Panc1 (cell line): ENCODE measurements at regions not wholly inside any gene's neighbourhood (a gene's known extent, or its start where the extent isn't known, plus 50 kb on each side); places are given as distances from the start of the nearest gene placed in this dataset.

Experiments used
- ATAC-seq: fragments of 200-7000 bp; cut with Tn5 transposase; 2 replicates; pipeline ENCODE4 v1.9.1; 2020; ENCODE audit warnings: mild to moderate bottlenecking, moderate library complexity
- BruUV-seq: library from RNA; stranded (reverse); fragments of 400-500 nt; replicated peaks from 2 replicates; lab custom pipeline; 2021; lab: Mats Ljungman, UMichigan
- CTCF ChIA-PET: fragments of 300-600 bp; sonication (Branson Sonifier 250); formaldehyde crosslinking; loops from one replicate; lab custom pipeline; 2022; ENCODE audit warnings: antibody characterized with exemption; lab: Charles Lee
- POLR2A ChIA-PET: fragments of 300-600 bp; sonication (Branson Sonifier 250); formaldehyde crosslinking; loops from one replicate; lab custom pipeline; 2022; ENCODE audit warnings: antibody characterized with exemption; lab: Charles Lee
- DNase-seq: peaks from one replicate; pipeline ENCODE4 v3.0.0-alpha.2; 2010; ENCODE audit warnings: low read depth, low spot score
- H3K27ac ChIP-seq: 2 replicates; pipeline ENCODE4 v1.5.1; 2011; ENCODE audit warnings: mild to moderate bottlenecking, low read length, inconsistent platforms
- H3K27me3 ChIP-seq: fragments of 200-500 bp; sonication (Bioruptor generic); 2 replicates; pipeline ENCODE4 v1.6.0; 2014; ENCODE audit warnings: low read length, inconsistent platforms; ENCODE audit not compliant: control insufficient read depth, insufficient read depth
- H3K36me3 ChIP-seq: fragments of 200-500 bp; sonication (Bioruptor generic); 2 replicates; pipeline ENCODE4 v1.5.1; 2014; ENCODE audit warnings: inconsistent platforms, mild to moderate bottlenecking, low read length, moderate library complexity; ENCODE audit not compliant: control insufficient read depth, insufficient read depth
- H3K4me1 ChIP-seq: 2 replicates; pipeline ENCODE4 v1.5.1; 2011; ENCODE audit warnings: inconsistent platforms, mild to moderate bottlenecking, low read length, moderate library complexity; ENCODE audit not compliant: control insufficient read depth, insufficient read depth
- H3K4me3 ChIP-seq, 2 experiments: 2 replicates each; pipeline ENCODE4 v1.5.1; 2011 to 2012; ENCODE audit warnings: low read depth in 2 of 2, low read length in 2 of 2, mild to moderate bottlenecking in 2 of 2, inconsistent platforms in 1 of 2, moderate library complexity in 1 of 2
- H3K9me3 ChIP-seq: fragments of 200-500 bp; sonication (Bioruptor generic); 2 replicates; pipeline ENCODE4 v1.5.1; 2014; ENCODE audit warnings: low read depth, mild to moderate bottlenecking, inconsistent platforms, low read length, moderate library complexity; ENCODE audit not compliant: control insufficient read depth, insufficient read depth
- CTCF ChIP-seq: fragments of 450-650 bp; IDR thresholded peaks from 2 replicates; pipeline ENCODE4 v1.5.1; 2017; ENCODE audit warnings: mild to moderate bottlenecking
- POLR2AphosphoS5 ChIP-seq: IDR thresholded peaks from 2 replicates; pipeline ENCODE4 v1.6.1; 2012; ENCODE audit warnings: mild to moderate bottlenecking, low read depth, low read length, moderate library complexity
- REST ChIP-seq, 2 experiments: IDR thresholded peaks; 2 replicates each; pipeline ENCODE4 v1.6.1; 2011 to 2012; ENCODE audit warnings: low read depth in 2 of 2, control low read depth in 1 of 2, low read length in 1 of 2, mild to moderate bottlenecking in 1 of 2, moderate library complexity in 1 of 2; ENCODE audit not compliant: insufficient read depth in 1 of 2
- SIN3A ChIP-seq: IDR thresholded peaks from 2 replicates; pipeline ENCODE4 v1.6.1; 2012; ENCODE audit warnings: low read depth, mild to moderate bottlenecking, low read length, moderate library complexity, borderline replicate concordance; ENCODE audit not compliant: insufficient read depth
- TCF7L2 ChIP-seq: IDR thresholded peaks from 2 replicates; pipeline ENCODE4 v1.6.1; 2011; ENCODE audit warnings: mild to moderate bottlenecking, low read depth, low read length, inconsistent platforms
- in situ Hi-C: cut with HindIII; loops from 2 replicates; pipeline ENCODE4 v1.10.0; 2016; ENCODE audit warnings: low sequenced_read_pairs, low pct_unique_long_range_greater_than_20kb
- intact Hi-C: fragments of 100-400 bp; cut with micrococcal nuclease; formaldehyde crosslinking; loops from one replicate; pipeline ENCODE4 v1.10.0; 2022; ENCODE audit not compliant: unreplicated experiment

- H3K36me3 ChIP-seq: no peaks in the 10 kb centered on the region
- peak overlapping the region; percentile 71 to 76 for H3K4me3 ChIP-seq
- in situ Hi-C loops: no loop called here
- no peaks in the 10 kb centered on the region for H3K27me3 ChIP-seq
- peak overlapping the region; percentile 80 for H3K27ac ChIP-seq
- CTCF ChIA-PET: interaction anchor here (0.6 to 0.7 kb wide), 2 partner anchors 141 to 486 kb away, joined by 7 to 13 read pairs; no protein-coding TSS in a partner anchor
- BruUV-seq: no TSS peak
- POLR2A ChIA-PET: interaction anchor here (0.6 to 0.9 kb wide), 2 partner anchors 35 to 594 kb away, joined by 3 to 8 read pairs; no protein-coding TSS in a partner anchor
- intact Hi-C loops: loop anchor here (2.0 to 5.0 kb wide), 2 partner anchors 42 to 146 kb away; no protein-coding TSS in a partner anchor
- peaks cover 27% of the 10 kb centered on the region for H3K4me1 ChIP-seq
- no peaks in the 10 kb centered on the region for H3K9me3 ChIP-seq
- TF ChIP-seq TCF7L2 (no peak), SIN3A (peak; percentile 83; the same call in 1 of the 2 replicates), REST (IDR thresholded peaks at IDR 0.05; ENCODE audit: insufficient read depth in 1 of 2, low read depth in 2 of 2, low read length in 1 of 2) (no peak), CTCF (no peak), POLR2AphosphoS5 (no peak)
- DNase-seq: peak; percentile 85
- peak; percentile 64 for ATAC-seq
These were observed 223.4 kb upstream of the IL12A start for GRCh38 chr3:159765030-159765859.

GRCh38 chr3:159765860-159766294 is 222.8 kb upstream of the IL12A start:
- no peak for TF ChIP-seq POLR2AphosphoS5
- no peak for TF ChIP-seq TCF7L2
- no peak for TF ChIP-seq SIN3A
- no peak for TF ChIP-seq REST (IDR thresholded peaks at IDR 0.05; ENCODE audit: insufficient read depth in 1 of 2, low read depth in 2 of 2, low read length in 1 of 2)
- TF ChIP-seq CTCF: no peak
- ChIA-PET CTCF (interaction anchor here (0.8 to 1.2 kb wide), 2 partner anchors 21 to 48 kb away, joined by 3 to 5 read pairs; no protein-coding TSS in a partner anchor), POLR2A (interaction anchor here (0.6 to 0.9 kb wide), 2 partner anchors 19 to 34 kb away, joined by 3 read pairs; no protein-coding TSS in a partner anchor)
- intact Hi-C loops (loop anchor here (2.0 to 5.0 kb wide), 2 partner anchors 41 to 147 kb away; no protein-coding TSS in a partner anchor), in situ Hi-C loops (no loop called here)
- Histone ChIP-seq H3K4me3 (peak overlapping the region; percentile 71 to 76), H3K36me3 (no peaks in the 10 kb centered on the region), H3K27me3 (no peaks in the 10 kb centered on the region), H3K27ac (peak overlapping the region; percentile 80), H3K9me3 (no peaks in the 10 kb centered on the region), H3K4me1 (peaks cover 26% of the 10 kb centered on the region)
- DNase-seq (no peak), ATAC-seq (no peak)
- no TSS peak for BruUV-seq
